ENCODE measurements at regions not wholly inside any gene's neighbourhood (a gene's known extent, or its start where the extent isn't known, plus 50 kb on each side); places are given as distances from the start of the nearest gene placed in this dataset.

DNA sequence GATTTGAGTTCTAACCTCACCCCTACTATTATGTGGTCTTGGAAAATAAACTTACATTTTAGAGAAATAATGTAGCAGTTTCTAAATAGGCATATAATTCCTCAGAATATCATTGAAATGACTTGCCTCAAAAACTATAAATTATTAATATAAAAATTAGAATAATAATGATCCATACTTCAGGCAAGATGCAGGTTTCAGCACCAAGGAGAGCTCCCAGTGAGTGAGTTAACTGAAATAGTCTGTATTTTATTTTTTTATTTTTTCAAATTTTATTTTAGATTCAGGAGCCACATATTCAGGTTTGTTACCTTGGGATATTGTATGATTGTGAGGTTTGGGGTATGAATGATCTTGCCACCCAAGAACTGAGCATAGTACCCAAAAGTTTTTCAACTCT is 472.2 kb upstream of the DCC start:
- TF ChIP-seq CTCF (IDR thresholded peaks at IDR 0.05; ENCODE audit: low read depth, low read length, poor library complexity, severe bottlenecking) = no peak
- TF ChIP-seq EZH2phosphoT487 (IDR thresholded peaks at IDR 0.05; ENCODE audit: borderline replicate concordance, low read length) = no peak

All from DOHH2 (cell line).